ENCODE measurements at regions not wholly inside any gene's neighbourhood (a gene's known extent, or its start where the extent isn't known, plus 50 kb on each side); places are given as distances from the start of the nearest gene placed in this dataset.
A peak's percentile ranks its signal among the peaks of the same experiment; 100 is the strongest.
"Not testable (repeated sequence)": the region's sequence is repeated elsewhere in the genome, so short reads cannot be mapped to it uniquely, and the experiment has no call there.

DNA sequence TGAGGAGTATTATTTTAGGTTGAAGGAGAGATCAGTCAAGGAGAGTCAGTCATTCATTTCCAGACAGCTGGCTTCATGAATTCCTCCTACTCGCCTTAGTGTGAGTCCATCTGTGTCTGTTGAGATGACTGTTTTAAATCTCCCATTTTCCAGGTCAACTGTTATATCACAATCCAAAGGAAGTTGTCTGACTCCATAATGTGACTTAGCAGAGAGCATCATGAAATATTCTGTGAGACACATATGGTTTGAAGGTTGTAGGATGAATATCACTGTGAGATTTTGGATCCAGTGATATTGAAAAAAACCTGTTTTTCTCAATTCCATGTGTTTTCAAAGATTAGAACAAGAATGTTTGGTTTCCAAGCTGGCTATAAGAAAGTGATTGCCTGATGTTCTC lies 530.2 kb upstream of the MAN1A1 start:
- no peak for DNase-seq (ENCODE audit: low spot score)

DNA sequence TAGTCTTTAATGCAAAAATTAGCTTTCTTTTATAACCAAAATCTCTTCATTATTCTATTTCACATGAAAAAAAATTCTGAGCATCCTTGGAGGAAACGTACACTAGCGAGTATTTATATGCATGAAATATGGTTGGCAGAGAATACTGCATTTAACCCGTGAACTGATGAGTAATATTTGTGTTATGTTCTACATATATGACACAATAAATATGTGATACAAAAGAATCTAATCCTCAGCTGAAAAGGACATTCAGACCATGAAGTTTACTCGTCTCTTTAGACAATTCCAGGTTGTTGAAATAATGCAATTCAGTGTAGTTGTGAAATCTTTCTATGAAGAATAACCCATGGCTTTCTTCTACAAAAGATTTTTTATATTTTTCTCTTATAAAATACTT lies 524.8 kb upstream of the MAN1A1 start:
- no peak for DNase-seq (ENCODE audit: low spot score)

- no peak for DNase-seq (ENCODE audit: low spot score)
Measured at GRCh38 chr6:119873107-119873506, 523.5 kb upstream of the MAN1A1 start.

- no peak for DNase-seq (ENCODE audit: low spot score)
Measured at GRCh38 chr6:119871520-119871919, 522.0 kb upstream of the MAN1A1 start.

DNA sequence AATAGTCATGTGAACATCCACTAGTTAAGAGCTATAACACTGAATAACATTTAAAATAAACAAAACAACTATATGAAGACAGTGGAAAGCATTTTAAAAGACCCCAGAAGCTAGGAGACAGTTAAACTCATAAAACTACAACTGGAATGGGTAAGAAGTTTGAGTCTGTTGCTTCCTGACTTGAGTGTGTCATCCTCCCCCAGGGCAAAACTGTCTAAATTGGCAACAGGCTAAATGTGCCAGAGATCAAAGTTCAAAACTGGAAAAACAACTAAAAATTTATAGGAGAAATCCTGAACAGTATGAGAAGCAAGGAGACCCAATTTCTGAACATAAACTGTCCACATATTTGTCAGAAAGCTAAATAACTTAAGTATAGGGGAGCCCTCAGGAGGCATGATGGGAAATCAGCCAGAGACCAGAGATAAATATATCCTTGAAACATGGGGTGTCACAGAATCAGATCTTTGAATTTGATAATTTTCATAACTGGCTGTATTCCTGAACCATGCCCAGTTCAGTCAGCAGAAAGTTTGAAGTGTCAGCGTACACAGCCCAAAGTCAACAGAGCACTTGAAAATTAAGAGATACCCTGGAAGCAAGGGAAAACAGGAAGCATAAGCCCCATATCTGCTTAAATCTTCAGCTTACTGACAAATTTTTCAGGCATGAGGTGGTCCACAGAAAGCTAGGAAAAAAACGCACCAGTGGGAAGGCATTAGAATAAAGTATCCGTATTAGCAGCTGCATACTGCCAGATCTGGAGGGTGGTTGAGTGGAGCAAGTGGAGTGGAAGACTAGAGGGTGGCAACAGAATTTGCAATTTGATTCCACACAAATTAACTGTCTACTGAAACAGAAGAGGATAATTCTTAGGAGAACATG lies 516.1 kb upstream of the MAN1A1 start:
- DNase-seq (ENCODE audit: low spot score) = no peak

GRCh38 chr6:119862719-119863118 lies 513.2 kb upstream of the MAN1A1 start:
- DNase-seq (ENCODE audit: low spot score) = no peak

DNA sequence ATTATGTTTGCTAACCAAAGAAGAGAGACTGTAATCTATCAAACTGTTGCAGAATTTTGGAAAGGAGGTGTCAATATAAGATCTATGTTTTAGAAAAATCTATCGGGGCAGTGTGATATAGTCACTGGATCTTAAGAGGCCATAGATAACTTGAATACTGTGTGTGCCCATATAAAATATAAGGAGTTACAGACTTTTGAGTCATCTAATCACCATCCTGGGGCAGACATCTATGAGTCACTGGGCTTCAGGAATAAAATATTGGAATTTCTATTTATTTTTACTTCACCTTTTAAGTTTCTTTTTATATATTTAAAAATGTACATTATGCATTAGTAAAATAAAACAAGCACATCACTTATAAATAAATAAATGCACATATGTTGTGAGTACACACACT lies 509.3 kb upstream of the MAN1A1 start:
- no peak for DNase-seq (ENCODE audit: low spot score)

- no peak for DNase-seq (ENCODE audit: low spot score)
Measured at GRCh38 chr6:119856136-119856535, 506.6 kb upstream of the MAN1A1 start.

DNA sequence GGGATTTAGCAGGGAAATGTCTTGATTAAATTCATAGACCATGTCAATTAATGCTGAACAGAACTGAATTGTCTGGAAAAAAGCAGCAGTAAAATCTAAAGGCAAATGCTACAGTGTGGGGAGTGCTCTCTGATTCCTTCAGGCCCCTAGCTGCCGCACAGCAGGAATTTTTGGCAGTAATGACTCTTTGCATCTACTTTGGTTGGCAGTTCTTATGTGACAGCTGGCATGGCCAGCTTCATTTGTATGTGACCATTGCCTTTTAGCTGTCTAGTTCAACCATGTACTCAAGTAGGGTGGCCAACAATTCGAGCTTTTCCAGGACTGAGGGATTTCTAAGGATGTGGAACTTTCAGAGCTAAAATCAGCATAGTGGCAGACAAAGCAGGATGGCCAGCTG lies 499.1 kb upstream of the MAN1A1 start:
- peak; percentile 11 for DNase-seq (ENCODE audit: low spot score)

- no peak for DNase-seq (ENCODE audit: low spot score)
Measured at GRCh38 chr6:119845161-119845560, 495.6 kb upstream of the MAN1A1 start.

- DNase-seq (ENCODE audit: low spot score) = no peak
Measured at GRCh38 chr6:119844387-119844786, 494.8 kb upstream of the MAN1A1 start.

- DNase-seq (ENCODE audit: low spot score) = no peak
Measured at GRCh38 chr6:119842191-119842590, 492.6 kb upstream of the MAN1A1 start.

DNA sequence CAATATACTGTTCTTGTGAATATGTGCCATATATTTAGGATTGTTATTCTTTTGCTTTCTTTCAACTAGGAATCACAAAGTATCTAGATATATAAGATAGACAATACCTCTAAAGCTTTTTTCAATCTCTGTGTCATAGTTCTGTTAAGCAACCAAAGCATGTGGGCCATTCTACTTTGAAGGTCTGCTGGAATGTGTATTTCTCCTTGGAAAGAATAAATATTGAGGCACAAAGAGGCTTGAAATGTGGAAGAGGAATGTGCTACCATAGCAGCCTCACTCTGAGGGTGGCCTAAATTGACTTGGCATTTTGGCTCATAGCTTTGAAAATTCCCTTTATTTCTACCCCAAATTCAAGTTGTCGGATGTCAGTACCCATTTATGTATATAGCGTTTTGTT lies 488.5 kb upstream of the MAN1A1 start:
- DNase-seq (ENCODE audit: low spot score) = no peak

- DNase-seq (ENCODE audit: low spot score) = no peak
Measured at GRCh38 chr6:119834418-119834817, 484.9 kb upstream of the MAN1A1 start.

DNA sequence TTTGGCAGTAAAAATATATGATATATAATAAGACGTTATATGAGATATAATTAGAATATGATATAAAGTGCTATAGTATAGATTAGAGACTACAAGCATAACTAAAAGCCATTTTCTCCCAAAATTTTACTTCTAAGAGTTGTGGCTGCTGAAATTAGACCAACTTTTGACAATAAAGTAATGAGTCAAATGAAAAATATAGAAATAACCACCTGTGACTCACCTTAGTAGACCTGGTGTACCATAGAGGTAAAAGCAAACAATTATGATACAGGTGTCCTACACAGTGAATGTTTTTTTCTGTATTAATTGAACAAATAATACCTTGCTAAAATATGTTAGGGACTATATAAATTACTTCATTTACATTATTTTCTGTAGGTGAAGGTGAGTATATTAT lies 482.9 kb upstream of the MAN1A1 start:
- no peak for DNase-seq (ENCODE audit: low spot score)

GRCh38 chr6:119830494-119831295 lies 481.1 kb upstream of the MAN1A1 start:
- no peak for DNase-seq (ENCODE audit: low spot score)

DNA sequence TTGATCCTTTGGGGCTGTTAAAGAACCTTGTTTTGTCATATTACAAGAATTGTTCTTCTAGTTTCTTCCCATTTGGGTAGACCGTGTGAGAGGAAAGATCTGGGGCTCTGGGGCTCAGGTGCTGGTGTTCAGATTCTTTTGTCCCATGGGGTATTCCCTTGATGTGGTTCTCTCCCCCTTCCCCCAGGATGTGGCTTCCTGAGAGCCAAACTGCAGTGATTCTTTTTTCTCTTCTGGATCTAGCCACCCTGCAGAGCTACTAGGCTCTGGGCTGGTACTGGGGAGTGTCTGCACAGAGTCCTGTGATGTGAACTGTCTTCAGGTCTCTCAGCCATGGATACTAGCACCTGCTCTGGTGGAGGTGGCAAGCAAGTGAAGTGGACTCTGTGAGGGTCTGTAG lies 480.5 kb upstream of the MAN1A1 start:
- DNase-seq (ENCODE audit: low spot score) = no peak

DNA sequence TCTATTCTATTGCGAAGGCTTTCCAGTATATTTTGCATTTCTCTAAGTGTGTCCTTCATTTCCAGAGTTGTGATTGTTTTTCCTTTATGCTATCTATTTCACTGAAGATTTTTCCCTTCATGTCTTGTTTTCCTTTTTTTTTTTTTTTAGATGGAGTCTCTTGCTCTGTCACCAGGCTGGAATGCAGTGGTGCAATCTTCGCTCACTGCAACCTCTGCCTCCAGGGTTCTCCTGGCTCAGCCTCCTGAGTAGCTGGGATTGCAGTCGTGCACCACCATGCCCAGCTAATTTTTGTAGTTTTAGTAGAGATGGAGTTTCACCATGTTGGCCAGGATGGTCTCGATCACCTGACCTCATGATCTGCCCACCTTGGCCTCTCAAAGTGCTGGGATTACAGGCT lies 479.9 kb upstream of the MAN1A1 start:
- DNase-seq (ENCODE audit: low spot score) = not testable (repeated sequence)

- no peak for DNase-seq (ENCODE audit: low spot score)
Measured at GRCh38 chr6:119829006-119829405, 479.4 kb upstream of the MAN1A1 start.

DNA sequence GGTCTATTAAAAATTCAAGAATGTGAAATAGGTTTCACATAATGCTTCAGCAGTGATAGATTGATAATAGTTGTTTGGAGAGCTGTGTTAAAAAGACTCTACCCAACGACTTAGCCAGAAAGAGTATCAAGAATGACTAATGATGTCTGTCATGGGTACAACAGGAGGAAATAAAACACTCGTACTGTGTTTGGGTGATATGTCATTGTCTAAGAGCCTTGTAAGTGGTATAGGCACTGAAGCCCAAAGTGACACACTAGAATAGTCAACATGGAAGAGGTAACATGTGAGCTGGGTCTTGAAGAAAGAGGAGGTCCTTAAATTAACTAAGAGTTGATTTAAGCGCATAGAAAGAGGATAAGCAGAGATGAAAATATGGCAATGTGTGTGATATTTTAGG lies 471.8 kb upstream of the MAN1A1 start:
- DNase-seq (ENCODE audit: low spot score) = no peak

DNA sequence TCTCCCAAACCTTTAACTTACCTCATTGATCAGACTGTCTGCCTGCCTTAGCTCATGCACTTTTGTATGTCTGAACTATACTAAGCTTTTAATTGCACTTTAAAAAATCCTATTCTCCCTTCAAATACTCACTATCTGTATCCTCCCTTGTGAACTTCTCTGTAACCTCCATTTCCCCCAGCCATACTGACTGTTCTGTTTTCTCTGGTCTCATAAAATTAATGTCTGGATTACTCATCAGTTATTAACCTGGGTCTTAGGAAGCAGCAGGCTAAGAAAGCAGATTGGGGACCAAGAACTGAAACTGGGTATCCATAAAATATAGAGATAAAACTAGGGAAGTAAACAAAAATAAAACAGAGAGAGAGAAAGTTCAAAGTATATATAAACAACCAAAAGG lies 469.3 kb upstream of the MAN1A1 start:
- no peak for DNase-seq (ENCODE audit: low spot score)

GRCh38 chr6:119814609-119815400 lies 465.2 kb upstream of the MAN1A1 start:
- no peak for DNase-seq (ENCODE audit: low spot score)

- DNase-seq (ENCODE audit: low spot score) = no peak
Measured at GRCh38 chr6:119802464-119802863, 452.9 kb upstream of the MAN1A1 start.
